ENCODE measurements at regions not wholly inside any gene's neighbourhood (a gene's known extent, or its start where the extent isn't known, plus 50 kb on each side); places are given as distances from the start of the nearest gene placed in this dataset.
A peak's percentile ranks its signal among the peaks of the same experiment; 100 is the strongest.

DNA sequence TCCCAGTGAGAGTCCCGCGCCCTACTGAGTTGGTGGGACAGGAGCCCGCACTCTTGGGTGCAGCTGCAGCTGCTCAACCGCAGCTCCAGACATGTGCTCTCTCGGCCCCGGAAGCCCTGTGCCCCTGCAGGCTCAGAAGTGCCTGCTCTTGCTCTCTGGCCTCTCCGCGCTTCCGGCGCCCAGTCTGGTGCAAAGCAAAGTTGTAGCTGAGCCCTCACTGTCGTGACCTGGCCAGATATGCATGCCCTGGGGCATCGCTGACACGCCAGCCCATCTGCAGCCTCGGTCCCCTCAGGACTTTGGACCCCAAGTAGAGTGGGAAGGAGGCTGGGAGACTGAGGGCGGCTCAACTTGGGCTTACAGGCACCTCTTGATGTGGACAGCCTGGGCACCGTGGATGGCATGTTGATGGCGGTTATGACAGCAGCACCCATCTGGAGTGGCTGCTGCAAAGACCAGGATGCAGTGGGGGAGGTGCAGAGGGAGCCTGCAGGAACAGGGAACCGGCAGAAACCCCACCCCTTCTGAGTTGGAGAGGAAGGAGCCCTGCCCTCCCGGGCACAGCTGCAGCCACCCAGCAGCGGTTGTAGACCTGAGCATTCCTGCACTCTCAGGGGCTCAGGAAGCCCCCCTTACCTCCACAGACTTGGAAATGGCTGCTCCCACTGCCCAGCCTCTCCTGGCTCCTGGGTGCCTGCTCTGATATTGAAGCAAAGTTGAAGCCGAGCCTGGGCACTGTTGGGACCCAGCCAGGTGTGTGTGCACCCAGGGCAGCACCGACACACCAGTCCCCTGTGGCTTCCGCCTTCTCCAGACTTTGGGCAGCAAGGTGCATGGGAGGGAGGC is 462.6 kb downstream of the TBC1D32 start:
- H3K27ac ChIP-seq, result no peak overlapping the region
- TF ChIP-seq, protein P1, sequence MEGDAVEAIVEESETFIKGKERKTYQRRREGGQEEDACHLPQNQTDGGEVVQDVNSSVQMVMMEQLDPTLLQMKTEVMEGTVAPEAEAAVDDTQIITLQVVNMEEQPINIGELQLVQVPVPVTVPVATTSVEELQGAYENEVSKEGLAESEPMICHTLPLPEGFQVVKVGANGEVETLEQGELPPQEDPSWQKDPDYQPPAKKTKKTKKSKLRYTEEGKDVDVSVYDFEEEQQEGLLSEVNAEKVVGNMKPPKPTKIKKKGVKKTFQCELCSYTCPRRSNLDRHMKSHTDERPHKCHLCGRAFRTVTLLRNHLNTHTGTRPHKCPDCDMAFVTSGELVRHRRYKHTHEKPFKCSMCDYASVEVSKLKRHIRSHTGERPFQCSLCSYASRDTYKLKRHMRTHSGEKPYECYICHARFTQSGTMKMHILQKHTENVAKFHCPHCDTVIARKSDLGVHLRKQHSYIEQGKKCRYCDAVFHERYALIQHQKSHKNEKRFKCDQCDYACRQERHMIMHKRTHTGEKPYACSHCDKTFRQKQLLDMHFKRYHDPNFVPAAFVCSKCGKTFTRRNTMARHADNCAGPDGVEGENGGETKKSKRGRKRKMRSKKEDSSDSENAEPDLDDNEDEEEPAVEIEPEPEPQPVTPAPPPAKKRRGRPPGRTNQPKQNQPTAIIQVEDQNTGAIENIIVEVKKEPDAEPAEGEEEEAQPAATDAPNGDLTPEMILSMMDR (conservative IDR thresholded peaks at IDR 0.05), result no peak
- no peak for TF ChIP-seq ZFX (IDR thresholded peaks at IDR 0.05)

DNA sequence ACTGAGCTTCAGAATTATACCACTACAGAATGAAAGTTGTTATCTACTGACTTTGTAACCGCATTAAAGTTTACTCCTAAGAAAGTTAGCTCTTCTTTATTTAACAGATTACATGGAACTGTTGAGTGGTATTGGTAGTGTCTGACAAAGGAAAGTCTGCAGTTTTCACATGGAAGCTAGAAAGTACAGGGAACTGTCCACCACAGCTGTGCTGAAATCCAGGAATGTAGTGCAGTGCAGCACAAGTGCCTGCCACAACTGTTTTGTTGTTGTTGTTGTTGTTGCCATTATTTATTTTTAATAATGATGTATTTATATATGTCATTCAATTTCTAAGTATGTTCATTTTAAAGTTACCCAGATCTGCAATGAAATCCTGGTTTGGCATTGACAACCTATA is 464.9 kb downstream of the TBC1D32 start:
- TF ChIP-seq, protein P1 (conservative IDR thresholded peaks at IDR 0.05), result no peak
- no peak for TF ChIP-seq ZFX (IDR thresholded peaks at IDR 0.05)

DNA sequence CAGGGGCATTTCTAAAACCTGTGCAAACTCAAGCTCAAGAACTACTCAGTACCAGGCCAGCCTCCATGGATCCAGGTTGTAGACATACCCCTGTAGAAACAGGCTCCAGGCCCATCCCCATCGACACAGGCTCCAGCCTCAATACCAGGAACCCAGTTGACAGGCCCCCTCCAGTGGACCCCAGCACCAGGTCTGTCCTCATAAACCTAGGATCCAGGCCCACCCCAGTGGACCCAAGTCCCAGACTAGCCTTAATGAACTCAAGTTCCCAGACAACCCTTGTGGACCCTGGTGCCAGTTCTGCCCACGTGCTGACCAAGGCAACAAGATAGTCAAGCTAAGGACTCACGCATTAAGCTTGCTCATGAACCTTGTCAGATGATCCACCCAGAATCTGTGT is 476.9 kb downstream of the TBC1D32 start:
- no peak overlapping the region for H3K27ac ChIP-seq
- TF ChIP-seq, protein P1 (conservative IDR thresholded peaks at IDR 0.05), result no peak
- no peak for TF ChIP-seq ZFX (IDR thresholded peaks at IDR 0.05)

More for the DNA sequence above, 464.9 kb downstream of the TBC1D32 start:
- no peak overlapping the region for H3K27ac ChIP-seq

DNA sequence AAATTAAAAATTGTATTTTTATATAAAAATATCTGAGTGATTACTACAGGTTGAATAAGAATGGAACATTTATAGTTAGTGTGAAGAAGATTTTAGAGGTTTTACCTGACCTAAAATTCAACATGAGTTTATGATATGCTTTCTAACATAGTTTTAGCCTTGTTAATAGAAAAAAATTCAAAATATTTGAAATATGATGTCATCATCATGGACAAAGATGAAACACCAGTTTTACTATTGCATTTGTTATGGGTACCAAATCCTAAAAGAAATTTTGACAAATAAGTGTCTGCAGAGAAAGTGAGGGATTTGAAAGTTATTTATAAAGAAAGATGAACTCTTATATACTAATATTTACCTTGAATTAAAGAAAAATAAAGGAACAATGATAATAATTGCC is 479.7 kb downstream of the TBC1D32 start:
- no peak overlapping the region for H3K27ac ChIP-seq
- no peak for TF ChIP-seq ZFX (IDR thresholded peaks at IDR 0.05)
- TF ChIP-seq, protein P1 (conservative IDR thresholded peaks at IDR 0.05), result no peak

DNA sequence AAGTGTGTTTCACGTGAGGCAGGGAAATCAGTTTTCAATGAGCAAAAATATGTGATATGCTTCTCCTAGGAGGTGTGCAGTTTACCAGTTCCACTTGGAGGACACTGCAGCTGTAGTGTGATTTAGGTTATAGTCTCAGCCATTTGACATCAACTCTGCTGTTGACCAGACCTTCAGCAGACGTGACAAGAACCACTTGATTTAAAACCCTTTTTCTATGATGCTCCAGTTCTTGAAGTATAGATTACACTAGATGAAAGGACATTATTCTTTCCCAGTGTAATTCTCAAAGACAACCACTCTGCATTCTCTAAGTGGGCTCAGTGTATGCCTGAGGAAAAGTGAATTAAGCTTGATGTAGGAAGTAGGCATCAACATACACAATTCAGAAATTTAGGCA is 480.8 kb downstream of the TBC1D32 start:
- TF ChIP-seq ZFX (IDR thresholded peaks at IDR 0.05), result no peak
- TF ChIP-seq, protein P1 (conservative IDR thresholded peaks at IDR 0.05), result no peak
- H3K27ac ChIP-seq, result no peak overlapping the region

DNA sequence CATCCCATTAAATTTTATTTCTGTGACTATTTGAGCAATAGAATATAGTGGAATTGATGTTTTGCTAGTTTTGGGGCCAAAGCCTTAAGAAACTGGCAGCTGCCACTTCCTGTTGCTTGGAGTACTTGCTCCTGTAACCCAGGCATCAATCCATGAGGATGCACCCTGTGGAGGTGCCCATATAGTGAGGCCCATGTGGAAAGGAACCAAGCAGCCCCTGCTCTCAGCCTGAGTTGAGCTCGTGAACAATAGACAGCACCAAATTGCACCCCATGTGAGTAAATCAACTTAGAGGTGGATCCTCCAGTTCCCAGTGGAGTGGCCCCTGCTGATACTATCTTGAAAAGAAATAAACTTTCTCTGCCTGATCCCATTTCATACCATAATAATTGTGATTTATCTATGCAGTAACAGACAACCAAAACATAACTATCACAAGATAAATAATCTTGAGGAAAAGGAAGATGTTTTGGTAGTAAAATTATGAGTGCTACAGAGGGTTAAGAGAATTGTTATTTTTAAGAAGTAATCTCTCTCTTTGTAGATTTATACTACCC is 481.9 kb downstream of the TBC1D32 start:
- no peak for TF ChIP-seq ZFX (IDR thresholded peaks at IDR 0.05)
- TF ChIP-seq, protein P1 (conservative IDR thresholded peaks at IDR 0.05), result no peak
- H3K27ac ChIP-seq, result no peak overlapping the region

DNA sequence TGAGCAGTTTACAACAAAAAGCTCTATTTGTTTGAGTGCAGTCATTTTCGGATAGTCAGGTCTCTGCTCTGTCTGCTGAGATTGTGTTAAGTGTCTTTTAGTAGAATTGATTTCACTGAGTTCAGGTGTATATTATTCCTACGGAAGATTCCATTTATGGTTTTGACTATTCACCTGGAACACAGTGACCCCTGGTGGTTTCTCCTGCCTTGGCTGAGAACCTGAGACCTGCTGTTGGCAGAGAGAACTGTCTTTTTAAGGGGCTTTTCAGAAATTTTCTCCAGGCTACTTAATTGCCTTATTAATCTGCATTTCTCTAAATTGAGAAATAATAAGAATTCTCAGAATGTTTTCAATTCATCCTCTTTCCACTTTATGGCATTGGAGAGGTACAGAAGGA is 508.0 kb downstream of the TBC1D32 start:
- no peak overlapping the region for H3K27ac ChIP-seq
- TF ChIP-seq, protein P1 (conservative IDR thresholded peaks at IDR 0.05), result peak; percentile 79
- TF ChIP-seq ZFX (IDR thresholded peaks at IDR 0.05), result no peak

Measured in C4-2B (cell line).